Activated T-cell treated with anti-CD3 and anti-CD28 coated beads, Interleukin-2, amount 50 U/mL, for 4 hours (primary cell): ENCODE measurements at regions not wholly inside any gene's neighbourhood (a gene's known extent, or its start where the extent isn't known, plus 50 kb on each side); places are given as distances from the start of the nearest gene placed in this dataset.
A peak's percentile ranks its signal among the peaks of the same experiment; 100 is the strongest.

Experiments used
- ATAC-seq, 2 donors: fragments of 200-7000 bp; cut with Tn5 transposase; one replicate each; pipeline ENCODE4 v1.10.0; 2021
- DNase-seq: peaks from one replicate; pipeline ENCODE4 v3.0.0-alpha.2; 2020
- H3K27me3 Mint-ChIP-seq: one replicate; pipeline ENCODE4 v1.8.0; 2021; ENCODE audit warnings: low read depth, mixed read lengths
- H3K36me3 Mint-ChIP-seq: one replicate; pipeline ENCODE4 v1.8.0; 2022; ENCODE audit warnings: mixed read lengths; ENCODE audit not compliant: insufficient read depth
- H3K4me1 Mint-ChIP-seq: one replicate; pipeline ENCODE4 v1.8.0; 2021; ENCODE audit warnings: low read depth, mixed read lengths
- H3K4me3 Mint-ChIP-seq: one replicate; pipeline ENCODE4 v1.8.0; 2021; ENCODE audit warnings: mild to moderate bottlenecking, moderate library complexity, mixed read lengths
- H3K9me3 Mint-ChIP-seq: one replicate; pipeline ENCODE4 v1.8.0; 2021; ENCODE audit warnings: mixed read lengths

- Mint-ChIP-seq H3K4me3 (no peak overlapping the region), H3K9me3 (no peaks in the 10 kb centered on the region), H3K27me3 (no peaks in the 10 kb centered on the region), H3K4me1 (peaks cover 39% of the 10 kb centered on the region), H3K36me3 (no peaks in the 10 kb centered on the region)
- no peak for DNase-seq
- ATAC-seq, result no peak
Measured at GRCh38 chr16:85996843-85997242, 97.9 kb downstream of the IRF8 start.

DNA sequence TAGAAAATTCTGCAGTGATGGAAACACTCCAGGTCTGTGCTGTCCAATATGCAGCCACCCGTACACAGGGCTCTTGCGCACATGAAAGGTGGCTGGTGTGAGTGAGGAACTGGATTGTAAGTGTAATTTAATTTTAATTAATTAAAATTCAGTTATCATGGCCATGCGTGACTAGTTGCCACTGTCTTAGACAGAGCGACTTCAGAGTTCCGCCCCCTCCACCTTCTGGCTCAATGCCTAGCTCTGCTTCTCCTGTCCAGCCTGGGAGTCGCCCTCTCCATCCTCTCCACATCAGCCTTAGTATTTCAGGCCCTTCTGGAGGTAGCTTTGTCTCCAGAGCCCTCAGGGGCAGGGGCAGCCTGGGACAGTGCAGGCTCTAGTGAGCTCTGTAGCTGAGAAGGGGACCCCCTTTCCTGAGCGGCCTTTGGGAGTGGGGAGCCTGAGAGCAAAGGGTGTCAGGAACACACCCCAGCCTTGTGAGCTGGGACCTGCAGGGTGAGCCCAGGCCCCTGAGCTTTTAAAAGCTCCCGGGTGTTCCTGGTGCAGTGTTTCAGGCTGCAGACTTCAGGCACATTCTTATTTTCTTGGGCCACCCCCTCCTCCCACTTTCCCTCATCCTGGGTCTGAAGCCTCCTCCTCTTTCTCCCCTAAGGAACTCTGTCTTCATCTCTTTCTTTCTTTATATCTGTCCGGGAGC, 99.4 kb downstream of the IRF8 start:
- peaks cover 36% of the 10 kb centered on the region for H3K4me1 Mint-ChIP-seq
- no peak for ATAC-seq
- no peaks in the 10 kb centered on the region for H3K9me3 Mint-ChIP-seq
- peak overlapping the region; percentile 22 for H3K4me3 Mint-ChIP-seq
- H3K27me3 Mint-ChIP-seq, result no peaks in the 10 kb centered on the region
- DNase-seq, result no peak
- H3K36me3 Mint-ChIP-seq, result no peaks in the 10 kb centered on the region

DNA sequence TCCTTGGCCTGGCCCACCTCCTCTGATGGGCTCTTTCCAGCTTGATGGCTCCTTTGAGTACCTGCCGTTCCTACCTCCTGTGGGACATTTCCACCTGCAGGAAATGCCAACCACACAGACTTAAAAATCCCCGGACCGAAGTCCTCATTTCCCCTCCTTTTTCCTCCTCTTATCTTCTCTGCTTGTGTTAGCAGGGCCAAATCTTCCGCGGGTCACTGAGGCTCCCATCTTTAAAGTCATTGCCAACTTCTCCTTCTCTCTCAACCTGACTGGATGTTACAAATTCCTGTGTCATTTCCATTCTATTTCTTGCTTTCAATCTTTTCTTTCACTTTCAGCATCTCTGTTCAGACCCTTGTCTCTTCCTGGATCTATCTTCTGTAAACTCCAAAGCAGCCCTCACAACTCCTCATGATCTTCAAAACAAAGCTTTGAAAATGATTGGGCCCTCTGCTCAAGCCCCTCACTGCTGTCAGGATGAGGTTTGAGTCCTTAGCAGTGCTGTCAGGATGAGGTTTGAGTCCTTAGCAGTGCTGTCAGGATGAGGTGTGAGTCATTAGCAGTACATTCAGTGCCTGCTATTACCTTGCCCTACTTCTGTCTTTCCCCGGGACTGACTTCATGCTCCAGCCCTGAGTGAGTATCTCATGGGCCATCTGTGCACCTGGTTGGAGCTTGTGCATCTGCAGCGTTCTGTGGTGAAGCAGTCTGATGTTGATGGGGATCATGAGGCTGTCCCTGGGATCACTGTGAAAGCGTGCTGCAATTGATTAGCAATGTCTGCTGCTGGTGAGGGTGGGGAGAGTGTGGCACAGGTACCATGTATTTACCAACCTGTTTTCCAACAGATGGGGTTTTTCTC, 100.1 kb downstream of the IRF8 start:
- DNase-seq, result no peak
- no peaks in the 10 kb centered on the region for H3K36me3 Mint-ChIP-seq
- H3K9me3 Mint-ChIP-seq, result no peaks in the 10 kb centered on the region
- H3K4me3 Mint-ChIP-seq, result peak overlapping the region; percentile 22
- ATAC-seq, result peak; percentile 77 to 91
- no peaks in the 10 kb centered on the region for H3K27me3 Mint-ChIP-seq
- peaks cover 36% of the 10 kb centered on the region for H3K4me1 Mint-ChIP-seq

DNA sequence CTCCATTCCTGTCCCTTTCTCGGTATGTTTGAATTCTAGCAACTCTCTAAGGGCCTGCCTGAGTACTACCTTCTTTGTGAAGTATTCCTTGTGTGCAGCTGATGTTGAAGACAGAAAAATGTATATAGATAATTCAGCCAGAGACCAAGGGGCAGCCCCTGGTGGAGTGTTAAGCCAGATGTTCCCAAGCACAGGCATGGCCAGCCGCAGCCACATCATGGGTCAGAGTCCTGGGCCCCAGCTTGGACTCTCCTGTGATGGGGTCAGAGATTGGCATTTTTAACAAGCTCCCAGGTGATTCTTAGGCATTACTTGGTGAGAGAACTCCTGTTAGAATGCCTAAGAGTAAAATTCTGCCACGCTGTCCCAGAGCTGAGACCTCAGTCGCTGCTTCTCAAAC, 100.8 kb downstream of the IRF8 start:
- ATAC-seq (no peak), DNase-seq (no peak)
- Mint-ChIP-seq H3K9me3 (no peaks in the 10 kb centered on the region), H3K27me3 (no peaks in the 10 kb centered on the region), H3K4me3 (no peak overlapping the region), H3K4me1 (peaks cover 33% of the 10 kb centered on the region), H3K36me3 (no peaks in the 10 kb centered on the region)

- H3K9me3 Mint-ChIP-seq, result no peaks in the 10 kb centered on the region
- no peaks in the 10 kb centered on the region for H3K27me3 Mint-ChIP-seq
- ATAC-seq (no peak), DNase-seq (no peak)
- no peaks in the 10 kb centered on the region for H3K36me3 Mint-ChIP-seq
- H3K4me3 Mint-ChIP-seq, result no peak overlapping the region
- peaks cover 19% of the 10 kb centered on the region for H3K4me1 Mint-ChIP-seq
Measured at GRCh38 chr16:86002178-86002900, 103.4 kb downstream of the IRF8 start.

DNA sequence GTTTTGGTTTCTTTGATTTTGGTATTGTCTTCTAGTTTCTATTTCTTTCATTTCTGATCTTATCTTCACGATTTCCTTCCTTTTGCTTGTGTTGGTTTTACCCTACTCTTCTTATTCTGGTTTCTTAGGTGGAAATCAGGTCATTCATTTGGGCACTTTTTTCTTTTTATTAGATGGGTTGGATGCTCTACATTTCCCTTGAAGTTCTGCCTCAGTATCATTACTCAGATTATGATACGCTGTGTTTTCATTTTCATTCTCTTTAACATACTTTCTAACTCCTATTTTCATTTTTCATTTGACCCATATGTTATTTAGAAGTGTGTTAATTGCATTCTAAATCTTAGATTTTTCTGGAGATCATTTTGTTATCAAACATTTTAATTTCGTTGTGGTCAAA, 108.6 kb downstream of the IRF8 start:
- no peaks in the 10 kb centered on the region for H3K36me3 Mint-ChIP-seq
- DNase-seq, result no peak
- peak; percentile 86 to 89 for ATAC-seq
- H3K4me3 Mint-ChIP-seq, result peak overlapping the region; percentile 2
- peaks cover 26% of the 10 kb centered on the region for H3K4me1 Mint-ChIP-seq
- H3K27me3 Mint-ChIP-seq, result peaks cover 2% of the 10 kb centered on the region
- H3K9me3 Mint-ChIP-seq, result no peaks in the 10 kb centered on the region

DNA sequence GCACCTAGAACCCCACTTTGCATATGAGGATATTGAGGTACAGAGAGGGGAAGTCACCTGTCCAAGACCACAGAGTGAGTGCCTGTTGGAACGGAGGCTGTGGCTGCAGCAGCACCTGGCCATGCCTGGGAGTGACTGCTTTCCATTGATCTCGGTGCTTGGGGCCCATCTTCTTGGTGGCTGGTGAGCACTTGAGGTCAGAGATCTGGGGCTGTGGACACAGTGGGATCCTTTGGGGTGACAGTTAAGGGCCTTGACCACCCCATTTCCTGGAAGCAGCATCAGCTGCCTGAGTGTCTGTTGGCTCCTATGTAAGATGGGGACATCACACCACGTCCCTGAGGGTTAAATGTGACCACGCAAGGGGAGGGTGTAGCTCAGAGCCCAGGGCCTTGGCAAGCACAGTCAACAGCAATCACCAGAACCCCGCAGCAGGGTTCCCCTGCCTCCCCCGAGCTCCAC, 111.7 kb downstream of the IRF8 start:
- Mint-ChIP-seq H3K27me3 (peaks cover 2% of the 10 kb centered on the region), H3K4me3 (no peak overlapping the region), H3K36me3 (no peaks in the 10 kb centered on the region), H3K9me3 (peaks cover 3% of the 10 kb centered on the region), H3K4me1 (peaks cover 26% of the 10 kb centered on the region)
- no peak for DNase-seq
- ATAC-seq, result no peak

DNA sequence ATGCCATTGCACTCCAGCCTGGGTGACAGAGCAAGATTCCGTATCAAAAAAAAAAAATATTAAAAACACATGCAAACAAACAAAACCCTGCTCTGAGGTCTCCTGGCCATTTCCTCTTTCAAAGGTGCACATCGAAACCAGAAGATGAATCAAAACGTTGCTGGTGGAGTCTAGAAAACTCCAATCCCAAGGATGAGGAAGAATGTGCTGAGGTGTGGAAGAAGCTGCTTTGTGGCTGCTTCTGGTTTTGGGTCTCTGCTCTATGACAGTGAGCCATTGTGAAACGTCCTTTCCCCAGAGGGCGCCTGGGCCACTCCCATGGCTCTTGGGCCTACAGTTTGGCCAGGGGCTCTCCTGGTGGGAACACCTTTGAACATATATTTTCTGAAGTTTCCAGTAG, 112.6 kb downstream of the IRF8 start:
- Mint-ChIP-seq H3K27me3 (peaks cover 2% of the 10 kb centered on the region), H3K4me1 (peaks cover 25% of the 10 kb centered on the region), H3K9me3 (peaks cover 3% of the 10 kb centered on the region), H3K36me3 (no peaks in the 10 kb centered on the region), H3K4me3 (no peak overlapping the region)
- DNase-seq (no peak), ATAC-seq (no peak)

GRCh38 chr16:86012221-86012620, 113.3 kb downstream of the IRF8 start:
- Mint-ChIP-seq H3K4me3 (no peak overlapping the region), H3K9me3 (peaks cover 3% of the 10 kb centered on the region), H3K4me1 (peaks cover 25% of the 10 kb centered on the region), H3K27me3 (peaks cover 6% of the 10 kb centered on the region), H3K36me3 (no peaks in the 10 kb centered on the region)
- DNase-seq, result no peak
- ATAC-seq, result no peak

GRCh38 chr16:86013867-86014266, 114.9 kb downstream of the IRF8 start:
- Mint-ChIP-seq H3K4me1 (peaks cover 9% of the 10 kb centered on the region), H3K36me3 (no peaks in the 10 kb centered on the region), H3K27me3 (peaks cover 19% of the 10 kb centered on the region), H3K4me3 (no peak overlapping the region), H3K9me3 (peaks cover 3% of the 10 kb centered on the region)
- ATAC-seq (no peak), DNase-seq (no peak)

DNA sequence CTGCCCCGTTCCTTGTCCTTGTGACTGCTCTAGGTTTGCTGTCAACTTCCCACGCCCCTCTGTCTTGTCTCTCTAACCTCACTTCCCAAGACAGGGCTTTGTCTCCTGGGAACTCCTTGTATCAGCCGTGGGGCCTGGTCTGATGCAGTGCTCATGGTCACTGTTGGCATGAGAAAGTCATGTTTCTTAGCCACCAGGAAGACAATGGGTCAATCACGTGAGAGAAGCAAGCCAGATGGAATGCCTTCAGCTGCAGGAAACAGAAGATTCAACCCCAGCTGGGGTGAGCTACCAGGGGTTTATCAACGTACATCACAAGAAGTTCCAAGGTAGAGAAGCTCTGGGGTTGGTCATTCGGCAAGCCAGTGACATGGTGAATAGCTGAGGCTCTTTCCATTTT, 116.6 kb downstream of the IRF8 start:
- Mint-ChIP-seq H3K4me1 (peaks cover 2% of the 10 kb centered on the region), H3K4me3 (no peak overlapping the region), H3K9me3 (peaks cover 15% of the 10 kb centered on the region), H3K36me3 (no peaks in the 10 kb centered on the region), H3K27me3 (peaks cover 34% of the 10 kb centered on the region)
- no peak for ATAC-seq
- DNase-seq, result no peak

- Mint-ChIP-seq H3K27me3 (peaks cover 38% of the 10 kb centered on the region), H3K4me1 (peaks cover 2% of the 10 kb centered on the region), H3K4me3 (no peak overlapping the region), H3K36me3 (no peaks in the 10 kb centered on the region), H3K9me3 (peaks cover 15% of the 10 kb centered on the region)
- peak; percentile 60 for ATAC-seq
- DNase-seq, result peak; percentile 20
Measured at GRCh38 chr16:86016201-86016965, 117.4 kb downstream of the IRF8 start.

DNA sequence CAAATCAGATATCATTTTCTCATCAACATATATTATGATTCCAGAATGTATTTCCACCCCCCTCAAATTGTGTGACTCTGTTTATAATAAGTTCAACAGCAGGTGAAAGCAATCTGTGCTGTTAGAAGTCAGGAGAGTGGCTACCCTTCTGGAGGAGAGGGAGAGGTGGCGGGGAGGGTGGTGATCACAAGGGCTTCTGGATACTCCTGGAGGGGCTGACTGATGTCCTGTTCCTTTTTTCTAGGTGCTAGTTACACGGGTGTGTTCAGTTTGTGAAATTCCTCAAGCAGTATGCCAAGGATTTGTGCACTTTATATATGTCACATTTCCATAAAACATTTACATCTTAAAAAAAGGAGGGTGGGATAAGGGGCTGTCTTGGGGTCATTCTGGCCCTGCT, 119.1 kb downstream of the IRF8 start:
- ATAC-seq (no peak), DNase-seq (no peak)
- Mint-ChIP-seq H3K4me1 (peaks cover 2% of the 10 kb centered on the region), H3K36me3 (no peaks in the 10 kb centered on the region), H3K4me3 (no peak overlapping the region), H3K27me3 (peaks cover 40% of the 10 kb centered on the region), H3K9me3 (peaks cover 12% of the 10 kb centered on the region)

DNA sequence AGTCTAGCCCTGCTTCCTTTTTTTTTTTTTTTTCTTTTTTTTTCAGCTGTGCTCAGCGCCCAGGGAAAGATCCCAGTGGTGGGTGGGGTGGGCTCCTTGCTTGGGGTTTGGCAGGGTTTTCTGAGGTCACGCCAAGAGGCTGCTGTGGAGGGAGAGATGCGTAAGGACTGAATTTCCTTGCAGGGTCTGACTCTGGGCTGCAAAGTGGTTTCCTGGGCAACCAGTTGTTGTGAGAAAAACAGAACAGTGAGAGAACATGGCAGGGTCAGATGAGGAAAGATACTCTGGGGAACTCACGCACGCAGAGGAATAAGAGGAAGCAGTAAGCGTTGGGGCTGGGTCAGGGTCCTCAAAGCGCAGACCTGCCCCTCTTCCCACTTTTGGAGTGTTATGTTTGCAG, 119.5 kb downstream of the IRF8 start:
- Mint-ChIP-seq H3K9me3 (peaks cover 12% of the 10 kb centered on the region), H3K36me3 (no peaks in the 10 kb centered on the region), H3K4me3 (no peak overlapping the region), H3K4me1 (peaks cover 2% of the 10 kb centered on the region), H3K27me3 (peaks cover 40% of the 10 kb centered on the region)
- no peak for DNase-seq
- ATAC-seq, result peak in 1 of 2 donors; percentile 18
